SH-SY5Y (cell line): ENCODE measurements at regions not wholly inside any gene's neighbourhood (a gene's known extent, or its start where the extent isn't known, plus 50 kb on each side); places are given as distances from the start of the nearest gene placed in this dataset.

Experiments used
- GATA2 ChIP-seq: IDR thresholded peaks from 2 replicates; pipeline ENCODE4 v1.6.1; 2011; ENCODE audit warnings: mild to moderate bottlenecking, low read depth, low read length
- GATA3 ChIP-seq: IDR thresholded peaks from 2 replicates; pipeline ENCODE4 v1.6.1; 2011; ENCODE audit warnings: low read depth, mild to moderate bottlenecking, low read length, moderate library complexity

DNA sequence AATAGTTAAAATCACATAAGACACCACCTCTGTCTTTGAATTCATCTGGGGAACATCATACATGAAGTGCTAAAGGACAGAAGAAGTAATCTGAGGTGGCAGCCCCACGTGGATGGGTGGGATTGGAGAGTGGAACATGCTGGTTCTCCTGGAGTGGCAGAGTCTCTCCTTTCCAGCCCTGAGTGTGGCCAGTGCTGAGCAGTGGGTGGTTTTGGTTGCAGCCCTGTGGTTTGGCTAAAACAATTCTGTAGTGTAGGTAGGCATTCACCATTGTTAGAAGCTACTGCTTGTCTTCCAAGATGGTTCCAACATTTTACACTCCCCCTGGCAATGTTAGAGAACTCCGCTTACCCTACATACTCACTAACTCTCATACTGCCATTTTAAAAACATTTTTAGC is 396.4 kb upstream of the MEX3C start:
- TF ChIP-seq GATA2 (no peak), GATA3 (no peak)
